Spleen (tissue), 11 donors: ENCODE measurements at regions not wholly inside any gene's neighbourhood (a gene's known extent, or its start where the extent isn't known, plus 50 kb on each side); places are given as distances from the start of the nearest gene placed in this dataset.

ENCODE experiments used
- DNase-seq: peaks from one replicate; pipeline ENCODE4 v3.0.0-alpha.2; 2020
- H3K27ac ChIP-seq, 8 donors: fragments of 200-600 bp; sonication (generic) in 7 of 8; 1 replicate in 4 of 8; 2 replicates in 4 of 8; pipeline versions ENCODE4 v1.5.0 to v1.8.0; 2016 to 2021; ENCODE audit warnings: inconsistent platforms in 4 of 8, mild to moderate bottlenecking in 4 of 8, moderate library complexity in 1 of 8
- H3K27me3 ChIP-seq, 7 donors: fragments of 200-600 bp; sonication (generic) in 6 of 7; replicated peaks in 1 of 7; 1 replicate in 4 of 7; 2 replicates in 3 of 7; pipeline versions ENCODE4 v1.5.0 to v1.8.0; 2016 to 2021; ENCODE audit warnings: inconsistent platforms in 3 of 7, mild to moderate bottlenecking in 1 of 7
- H3K36me3 ChIP-seq, 6 donors: fragments of 200-600 bp; sonication (generic) in 5 of 6; 1 replicate in 4 of 6; 2 replicates in 2 of 6; pipeline versions ENCODE4 v1.5.0 to v1.8.0; 2016 to 2021; ENCODE audit warnings: inconsistent platforms in 2 of 6
- H3K4me1 ChIP-seq, 6 donors: fragments of 200-600 bp; sonication (generic) in 5 of 6; 1 replicate in 3 of 6; 2 replicates in 3 of 6; pipeline versions ENCODE4 v1.5.0 to v1.8.0; 2016 to 2021; ENCODE audit warnings: inconsistent platforms in 3 of 6
- H3K4me3 ChIP-seq, 8 donors: fragments of 200-600 bp; sonication (generic) in 7 of 8; 1 replicate in 4 of 8; 2 replicates in 4 of 8; pipeline versions ENCODE4 v1.5.0 to v1.8.0; 2016 to 2021; ENCODE audit warnings: inconsistent platforms in 4 of 8, mild to moderate bottlenecking in 4 of 8, moderate library complexity in 2 of 8
- H3K9me3 ChIP-seq, 8 donors: fragments of 200-600 bp; sonication (generic) in 7 of 8; 1 replicate in 4 of 8; 2 replicates in 4 of 8; pipeline versions ENCODE4 v1.5.0 to v1.8.0; 2016 to 2021; ENCODE audit warnings: inconsistent platforms in 4 of 8
- POLR2A ChIP-seq, 3 donors: fragments of 450-650 bp; IDR thresholded peaks; one replicate each; pipeline ENCODE4 v1.5.1; 2017; ENCODE audit warnings: antibody characterized with exemption in 3 of 3, mild to moderate bottlenecking in 1 of 3
- POLR2AphosphoS5 ChIP-seq, 3 donors: sonication (generic); formaldehyde crosslinking; IDR thresholded peaks; one replicate each; pipeline ENCODE4 v1.5.1; 2017; ENCODE audit warnings: antibody characterized with exemption in 3 of 3
- WGBS, 5 donors: extraction: QIAGEN DNeasy Blood & Tissue Kit in 3 of 5; methylation state at CpG; one replicate each; pipeline versions ENCODE4 v1.1.5 to v1.1.7; 2013 to 2018; 5-methylcytosine and 5-hydroxymethylcytosine counted together
- intact Hi-C: fragments of 100-400 bp; cut with DNase I; formaldehyde crosslinking; loops from one replicate; pipeline ENCODE4 v1.15.0; 2023; ENCODE audit warnings: low total_unique reads
- TF ChIP-seq, protein P1 (sequence below), 11 experiments: fragments of 200-600 bp in 7 of 11; fragments of 450-650 bp in 4 of 11; sonication (generic) in 4 of 11; IDR thresholded peaks in 8 of 11; conservative IDR thresholded peaks in 3 of 11; 1 replicate in 7 of 11; 2 replicates in 4 of 11; pipeline versions ENCODE4 v1.4.0 to v1.8.0; 2016 to 2021; ENCODE audit warnings: antibody characterized with exemption in 11 of 11, inconsistent platforms in 4 of 11, mild to moderate bottlenecking in 1 of 11
- donor health status: healthy with polysubstance abuse.
- donor health status: DM: no; HTN: no; CAD: no; lungs with moderate emphysema.
- donor health status: DM: no; HTN: no; CAD: no.
- donor health status: Bipolar disorder and iron deficiency.
- donor health status: healthy.
- donor health status: DM: no; HTN: no; CAD: no.
- donor health status: DM: yes; HTN: yes; CAD: no.

DNA sequence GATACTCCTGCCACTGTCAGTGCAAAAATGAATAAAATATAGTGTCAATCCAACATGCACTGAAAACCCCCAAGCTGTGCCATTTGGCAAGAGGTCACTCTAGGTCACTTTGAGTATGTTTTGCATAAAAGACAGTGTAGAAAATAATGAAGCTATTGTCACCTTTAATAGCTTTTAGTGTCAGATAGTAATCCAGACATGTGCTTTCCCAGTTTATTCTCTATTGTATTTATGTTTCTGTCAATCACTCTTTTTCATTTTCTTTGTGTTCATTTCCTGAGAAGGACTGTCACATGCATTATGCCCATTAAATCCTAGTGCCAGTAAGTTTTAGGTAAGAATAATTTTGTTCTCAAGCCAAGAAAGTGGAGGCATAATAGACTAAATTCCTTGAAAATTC is 1073.9 kb upstream of the CDH2 start:
- TF ChIP-seq POLR2A (IDR thresholded peaks at IDR 0.05) (no peak), POLR2AphosphoS5 (IDR thresholded peaks at IDR 0.05) (no peak)
- TF ChIP-seq, protein P1, sequence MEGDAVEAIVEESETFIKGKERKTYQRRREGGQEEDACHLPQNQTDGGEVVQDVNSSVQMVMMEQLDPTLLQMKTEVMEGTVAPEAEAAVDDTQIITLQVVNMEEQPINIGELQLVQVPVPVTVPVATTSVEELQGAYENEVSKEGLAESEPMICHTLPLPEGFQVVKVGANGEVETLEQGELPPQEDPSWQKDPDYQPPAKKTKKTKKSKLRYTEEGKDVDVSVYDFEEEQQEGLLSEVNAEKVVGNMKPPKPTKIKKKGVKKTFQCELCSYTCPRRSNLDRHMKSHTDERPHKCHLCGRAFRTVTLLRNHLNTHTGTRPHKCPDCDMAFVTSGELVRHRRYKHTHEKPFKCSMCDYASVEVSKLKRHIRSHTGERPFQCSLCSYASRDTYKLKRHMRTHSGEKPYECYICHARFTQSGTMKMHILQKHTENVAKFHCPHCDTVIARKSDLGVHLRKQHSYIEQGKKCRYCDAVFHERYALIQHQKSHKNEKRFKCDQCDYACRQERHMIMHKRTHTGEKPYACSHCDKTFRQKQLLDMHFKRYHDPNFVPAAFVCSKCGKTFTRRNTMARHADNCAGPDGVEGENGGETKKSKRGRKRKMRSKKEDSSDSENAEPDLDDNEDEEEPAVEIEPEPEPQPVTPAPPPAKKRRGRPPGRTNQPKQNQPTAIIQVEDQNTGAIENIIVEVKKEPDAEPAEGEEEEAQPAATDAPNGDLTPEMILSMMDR (IDR thresholded peaks at IDR 0.05 in 8 of 11, conservative IDR thresholded peaks at IDR 0.05 in 3 of 11): no peak
- peaks cover 0 to 7% (median 0%) of the 10 kb centered on the region in 8 donors for H3K9me3 ChIP-seq
- no peaks in the 10 kb centered on the region for H3K27me3 ChIP-seq
- no peaks in the 10 kb centered on the region for H3K4me1 ChIP-seq
- intact Hi-C loops: no loop called here
- no peak overlapping the region for H3K27ac ChIP-seq
- H3K4me3 ChIP-seq: no peak overlapping the region
- no peaks in the 10 kb centered on the region for H3K36me3 ChIP-seq
- no peak for DNase-seq

DNA sequence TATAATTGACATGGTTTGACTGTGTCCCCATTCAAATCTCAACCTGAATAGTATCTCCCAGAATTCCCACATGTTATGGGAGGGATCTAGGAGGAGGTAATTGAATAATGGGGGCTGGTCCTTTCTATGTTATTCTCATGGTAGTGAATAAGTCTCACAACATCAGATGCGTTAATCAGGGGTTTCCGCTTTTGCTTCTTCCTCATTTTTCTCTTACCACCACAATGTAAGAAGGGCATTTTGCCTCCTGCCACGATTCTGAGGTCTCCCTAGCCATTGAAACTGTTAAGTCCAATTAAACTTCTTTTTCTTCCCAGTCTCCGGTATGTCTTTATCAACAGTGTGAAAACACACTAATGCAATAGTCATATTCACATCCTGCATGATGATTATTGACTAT is 1073.3 kb upstream of the CDH2 start:
- Histone ChIP-seq H3K27me3 (no peaks in the 10 kb centered on the region), H3K27ac (no peak overlapping the region), H3K36me3 (no peaks in the 10 kb centered on the region), H3K9me3 (peaks cover 0 to 7% (median 0%) of the 10 kb centered on the region in 8 donors), H3K4me3 (no peak overlapping the region), H3K4me1 (no peaks in the 10 kb centered on the region)
- no peak for DNase-seq
- TF ChIP-seq, protein P1 (IDR thresholded peaks at IDR 0.05 in 8 of 11, conservative IDR thresholded peaks at IDR 0.05 in 3 of 11): no peak
- TF ChIP-seq POLR2AphosphoS5 (IDR thresholded peaks at IDR 0.05): no peak
- TF ChIP-seq POLR2A (IDR thresholded peaks at IDR 0.05): no peak
- WGBS, 5 donors: 40 to 61% (median 53%) methylated on average over 4 of the region's 4 CpGs
- intact Hi-C loops: no loop called here

DNA sequence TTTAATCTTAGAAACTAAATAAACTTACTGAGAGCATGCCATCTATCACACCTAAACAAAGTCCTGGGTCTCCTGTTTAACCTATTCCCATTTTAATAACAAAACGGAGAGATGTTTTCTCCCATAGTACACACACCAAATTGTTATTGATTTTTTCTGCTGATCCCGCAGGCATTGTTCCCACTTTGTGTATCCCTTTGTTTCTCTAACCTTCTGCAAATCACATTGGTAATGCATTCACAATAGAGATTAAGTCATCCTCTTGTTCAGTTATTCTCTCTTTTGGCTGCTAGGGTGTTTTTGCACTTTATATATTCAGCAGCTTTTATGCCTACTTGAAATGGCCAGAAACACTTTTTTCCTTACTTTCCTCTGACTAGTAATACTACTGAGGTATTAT is 1071.9 kb upstream of the CDH2 start:
- Histone ChIP-seq H3K36me3 (no peaks in the 10 kb centered on the region), H3K27me3 (no peaks in the 10 kb centered on the region), H3K4me1 (no peaks in the 10 kb centered on the region), H3K27ac (no peak overlapping the region), H3K4me3 (no peak overlapping the region), H3K9me3 (peaks cover 0 to 7% (median 0%) of the 10 kb centered on the region in 8 donors)
- DNase-seq: no peak
- intact Hi-C loops: no loop called here
- WGBS, 5 donors: 81 to 91% (median 86%) methylated on average over 2 of the region's 2 CpGs
- TF ChIP-seq POLR2AphosphoS5 (IDR thresholded peaks at IDR 0.05) (no peak), POLR2A (IDR thresholded peaks at IDR 0.05) (no peak)
- TF ChIP-seq, protein P1 (IDR thresholded peaks at IDR 0.05 in 8 of 11, conservative IDR thresholded peaks at IDR 0.05 in 3 of 11): no peak

DNA sequence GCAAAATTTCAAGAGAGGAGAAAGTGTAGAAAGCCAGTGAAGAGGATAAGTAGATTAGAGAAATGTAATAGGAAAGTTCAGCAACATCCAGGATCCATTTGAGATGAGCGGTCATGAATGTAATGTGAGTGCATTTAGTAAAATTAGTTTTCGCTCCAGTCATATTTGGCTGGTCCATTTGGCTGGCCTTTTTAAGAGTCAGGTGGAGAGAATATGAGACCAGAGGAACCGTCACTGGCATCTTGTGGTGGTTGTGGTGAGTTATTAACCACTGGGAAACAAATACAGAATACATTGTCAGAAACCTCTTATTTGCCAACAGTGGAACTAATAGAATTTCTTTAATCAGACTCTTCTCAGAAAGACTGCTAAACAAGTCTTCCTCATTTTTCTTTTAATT is 1064.3 kb upstream of the CDH2 start:
- intact Hi-C loops: no loop called here

More for the DNA sequence above, 1064.3 kb upstream of the CDH2 start:
- WGBS, 5 donors: 80 to 86% (median 86%) methylated on average over 3 of the region's 3 CpGs
- H3K27ac ChIP-seq: no peak overlapping the region
- H3K4me1 ChIP-seq: no peaks in the 10 kb centered on the region
- TF ChIP-seq, protein P1 (IDR thresholded peaks at IDR 0.05 in 8 of 11, conservative IDR thresholded peaks at IDR 0.05 in 3 of 11): no peak
- no peak for TF ChIP-seq POLR2A (IDR thresholded peaks at IDR 0.05)
- TF ChIP-seq POLR2AphosphoS5 (IDR thresholded peaks at IDR 0.05): no peak
- peaks cover 0 to 8% (median 0%) of the 10 kb centered on the region in 8 donors for H3K9me3 ChIP-seq
- no peaks in the 10 kb centered on the region for H3K36me3 ChIP-seq
- no peaks in the 10 kb centered on the region for H3K27me3 ChIP-seq
- DNase-seq: no peak
- H3K4me3 ChIP-seq: no peak overlapping the region
